HEK293T (cell line): ENCODE measurements at regions not wholly inside any gene's neighbourhood (a gene's known extent, or its start where the extent isn't known, plus 50 kb on each side); places are given as distances from the start of the nearest gene placed in this dataset.

ENCODE experiments used
- ARNT ChIP-seq: fragments of 450-650 bp; IDR thresholded peaks from 2 replicates; pipeline ENCODE4 v1.6.1; 2017; ENCODE audit warnings: mild to moderate bottlenecking
- BHLHE40 ChIP-seq: fragments of 450-650 bp; IDR thresholded peaks from 2 replicates; pipeline ENCODE4 v1.6.1; 2016; ENCODE audit warnings: mild to moderate bottlenecking, moderate library complexity, borderline replicate concordance
- ELF4 ChIP-seq: fragments of 450-650 bp; IDR thresholded peaks from 2 replicates; pipeline ENCODE4 v1.6.1; 2017; ENCODE audit warnings: antibody characterized with exemption
- FOXA1 ChIP-seq: fragments of 450-650 bp; IDR thresholded peaks from 2 replicates; pipeline ENCODE4 v1.6.1; 2016; ENCODE audit warnings: mild to moderate bottlenecking
- FOXK2 ChIP-seq: fragments of 450-650 bp; IDR thresholded peaks from 2 replicates; pipeline ENCODE4 v1.6.1; 2016; ENCODE audit warnings: mild to moderate bottlenecking
- FOXM1 ChIP-seq: fragments of 450-650 bp; IDR thresholded peaks from 2 replicates; pipeline ENCODE4 v1.6.1; 2017; ENCODE audit warnings: mild to moderate bottlenecking, borderline replicate concordance
- NFRKB ChIP-seq: fragments of 450-650 bp; IDR thresholded peaks from 2 replicates; pipeline ENCODE4 v1.6.1; 2016; ENCODE audit warnings: mild to moderate bottlenecking, moderate library complexity
- PKNOX1 ChIP-seq: fragments of 450-650 bp; IDR thresholded peaks from 2 replicates; pipeline ENCODE4 v1.6.1; 2016
- SP1 ChIP-seq: fragments of 450-650 bp; IDR thresholded peaks from 2 replicates; pipeline ENCODE4 v1.6.1; 2017
- SUZ12 ChIP-seq: fragments of 450-650 bp; IDR thresholded peaks from 2 replicates; pipeline ENCODE4 v1.6.1; 2016; ENCODE audit warnings: mild to moderate bottlenecking
- TARDBP ChIP-seq: fragments of 450-650 bp; IDR thresholded peaks from 2 replicates; pipeline ENCODE4 v1.6.1; 2016
- ZNF384 ChIP-seq: fragments of 450-650 bp; IDR thresholded peaks from 2 replicates; pipeline ENCODE4 v1.6.1; 2016

- TF ChIP-seq SP1: no peak
- TF ChIP-seq ZNF384: no peak
- TF ChIP-seq NFRKB: no peak
- TF ChIP-seq SUZ12: no peak
- no peak for TF ChIP-seq TARDBP
- TF ChIP-seq FOXK2: no peak
- TF ChIP-seq FOXM1: no peak
- no peak for TF ChIP-seq PKNOX1
- no peak for TF ChIP-seq FOXA1
- no peak for TF ChIP-seq ELF4
- TF ChIP-seq BHLHE40: no peak
- TF ChIP-seq ARNT: no peak
Observed at GRCh38 chr15:47965297-47965696, 155.5 kb upstream of the SLC24A5 start.
